GM19238 (cell line): ENCODE measurements at regions not wholly inside any gene's neighbourhood (a gene's known extent, or its start where the extent isn't known, plus 50 kb on each side); places are given as distances from the start of the nearest gene placed in this dataset.
"Not testable (repeated sequence)": the region's sequence is repeated elsewhere in the genome, so short reads cannot be mapped to it uniquely, and the experiment has no call there.

ENCODE experiments used
- DNase-seq: peaks from one replicate; pipeline ENCODE4 v3.0.0; 2011; ENCODE audit warnings: low spot score; ENCODE audit not compliant: insufficient read length

GRCh38 chr11:36746886-36747710 is 149.1 kb upstream of the RAG2 start:
- DNase-seq, result peak; percentile 36

GRCh38 chr11:36744375-36745168 is 146.5 kb upstream of the RAG2 start:
- DNase-seq, result no peak

GRCh38 chr11:36743039-36743438 is 145.0 kb upstream of the RAG2 start:
- DNase-seq, result no peak

DNA sequence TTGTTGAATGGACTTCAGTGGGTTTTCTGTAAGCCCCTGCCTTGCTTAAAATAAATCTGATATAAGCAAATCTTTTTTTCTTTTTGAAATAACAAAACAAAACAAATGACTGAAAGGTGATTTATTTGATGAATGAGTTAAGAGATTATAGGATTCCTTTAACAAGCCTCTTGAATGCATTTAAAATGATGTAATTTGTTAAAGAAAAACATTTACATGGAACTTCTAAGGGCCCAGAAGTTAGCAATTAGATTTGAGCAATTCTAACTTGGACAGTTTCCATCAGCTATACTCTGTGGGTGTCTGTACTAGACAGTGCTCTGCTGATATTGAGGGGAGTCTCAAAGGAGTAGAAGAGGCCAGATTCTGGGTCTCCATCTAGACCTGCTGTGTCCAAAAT is 143.5 kb upstream of the RAG2 start:
- no peak for DNase-seq

- no peak for DNase-seq
These were observed 140.3 kb upstream of the RAG2 start for GRCh38 chr11:36738292-36738861.

- DNase-seq, result no peak
These were observed 138.1 kb upstream of the RAG2 start for GRCh38 chr11:36736103-36736502.

DNA sequence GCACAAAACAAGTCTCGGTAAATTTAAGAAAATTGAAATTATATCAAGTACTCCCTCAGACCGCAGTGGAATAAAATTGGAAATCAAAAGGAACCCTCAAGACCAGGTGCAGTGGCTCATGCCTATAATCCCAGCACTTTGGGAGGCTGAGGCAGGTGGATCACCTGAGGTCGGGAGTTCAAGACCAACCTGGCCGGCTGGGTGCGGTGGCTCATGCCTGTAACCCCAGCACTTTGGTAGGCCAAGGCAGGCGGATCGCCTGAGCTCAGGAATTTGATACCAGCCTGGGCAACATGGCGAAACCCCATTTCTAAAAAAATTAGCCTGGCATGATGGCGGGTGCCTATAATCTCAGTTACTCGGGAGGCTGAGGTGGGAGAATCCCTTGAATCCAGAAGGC is 135.7 kb upstream of the RAG2 start:
- not testable (repeated sequence) for DNase-seq

GRCh38 chr11:36730761-36731160 is 132.7 kb upstream of the RAG2 start:
- DNase-seq, result no peak

DNA sequence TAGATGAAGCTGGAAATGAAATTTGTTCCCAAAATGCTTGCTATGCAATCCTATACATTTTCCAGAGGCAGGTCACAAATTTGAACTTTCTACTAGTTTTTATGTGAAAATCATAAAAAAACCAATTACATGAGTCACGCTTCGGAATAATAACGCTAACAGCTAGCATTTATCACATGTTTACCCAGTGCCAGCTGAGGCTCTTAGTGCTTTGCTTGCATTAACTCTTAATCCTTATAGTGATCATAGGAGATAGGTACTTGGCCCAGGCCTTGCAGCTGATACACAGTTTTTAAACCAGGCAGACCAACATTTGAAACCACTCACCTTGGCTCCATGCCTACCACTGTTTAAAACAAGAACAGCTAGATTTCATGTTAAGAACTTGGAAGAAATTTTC is 131.8 kb upstream of the RAG2 start:
- no peak for DNase-seq

DNA sequence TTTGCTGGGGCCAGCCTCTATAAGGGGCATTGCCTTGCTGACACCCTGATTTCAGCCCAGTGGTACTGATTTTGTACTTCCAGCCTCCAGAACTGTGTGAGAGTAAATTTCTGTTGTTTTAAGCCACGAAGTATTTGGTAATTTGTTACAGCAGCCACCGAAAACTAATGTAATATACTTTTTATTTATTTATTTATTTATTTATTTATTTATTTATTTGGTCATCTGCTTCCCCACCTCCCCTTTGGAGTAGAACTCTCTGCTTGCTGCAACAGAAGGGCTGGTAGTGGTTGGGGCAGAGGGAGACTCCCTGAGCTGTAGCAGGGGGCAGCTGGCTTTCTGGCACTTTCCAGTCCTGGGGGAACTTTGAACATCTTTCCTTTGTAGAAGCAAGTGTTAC is 128.4 kb upstream of the RAG2 start:
- no peak for DNase-seq

- peak; percentile 23 for DNase-seq
These were observed 126.8 kb upstream of the RAG2 start for GRCh38 chr11:36724742-36725385.

DNA sequence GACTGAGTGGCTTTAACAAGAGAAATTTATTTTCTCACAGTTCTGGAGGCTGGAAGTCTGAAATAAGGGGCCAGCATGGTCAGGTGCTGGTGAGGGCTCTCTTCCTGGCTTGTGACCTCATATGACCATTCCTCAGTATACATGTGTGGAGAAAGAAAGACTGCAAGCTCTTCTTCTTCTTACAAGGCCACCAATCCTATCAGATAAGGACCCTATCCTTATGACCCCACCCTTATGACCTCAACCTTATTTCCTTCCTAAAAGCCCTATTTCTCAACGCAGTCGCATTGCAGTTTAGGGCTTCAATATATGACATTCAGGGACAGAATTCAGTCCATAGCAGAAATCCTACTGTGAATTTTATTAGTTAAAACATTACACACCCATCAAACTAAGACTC is 124.4 kb upstream of the RAG2 start:
- no peak for DNase-seq

- DNase-seq, result no peak
These were observed 121.5 kb upstream of the RAG2 start for GRCh38 chr11:36719358-36720107.

DNA sequence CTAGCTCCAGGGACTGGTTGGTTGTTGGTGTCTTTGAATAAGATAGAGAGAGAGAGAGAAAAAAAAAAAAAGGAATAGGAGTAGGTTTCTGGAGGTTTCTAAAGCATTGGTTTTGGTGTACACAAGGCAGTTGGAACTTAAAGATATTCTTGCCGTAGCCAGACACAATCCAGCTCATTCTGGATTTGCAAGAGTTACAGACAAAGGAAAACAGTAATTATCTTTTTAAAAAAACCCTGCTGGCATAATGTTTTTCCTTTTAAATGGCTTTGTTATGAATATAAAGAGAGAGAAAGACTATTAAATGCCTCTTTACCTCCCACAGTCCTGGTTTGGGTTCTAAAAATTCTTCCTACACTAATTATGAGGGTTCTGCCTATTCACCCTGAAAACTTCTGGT is 120.4 kb upstream of the RAG2 start:
- no peak for DNase-seq

DNA sequence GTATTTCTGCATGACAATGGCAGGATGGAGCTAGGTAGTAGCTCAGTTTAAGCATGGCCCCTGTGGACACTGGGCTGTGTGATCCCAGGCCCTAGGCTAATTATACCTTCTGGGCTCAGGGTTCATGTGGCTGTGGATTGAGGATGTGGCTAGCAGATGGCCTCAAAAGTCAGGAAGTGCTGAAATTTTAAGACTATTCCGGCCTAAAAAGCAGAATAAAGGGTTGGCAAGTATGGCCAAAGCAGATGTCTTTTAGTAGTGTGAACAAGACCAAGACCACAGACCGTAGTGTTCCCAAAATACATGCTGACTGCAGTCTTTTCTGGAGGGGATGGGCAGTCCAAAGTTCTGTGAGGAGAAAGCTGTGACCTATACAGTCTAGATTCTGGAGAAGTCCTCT is 115.7 kb upstream of the RAG2 start:
- no peak for DNase-seq

- DNase-seq, result no peak
These were observed 113.2 kb upstream of the RAG2 start for GRCh38 chr11:36711104-36711825.
